ENCODE measurements at regions not wholly inside any gene's neighbourhood (a gene's known extent, or its start where the extent isn't known, plus 50 kb on each side); places are given as distances from the start of the nearest gene placed in this dataset.

GRCh38 chr2:177088529-177088928, 124.1 kb upstream of the HNRNPA3 start:
- no peak for DNase-seq

DNA sequence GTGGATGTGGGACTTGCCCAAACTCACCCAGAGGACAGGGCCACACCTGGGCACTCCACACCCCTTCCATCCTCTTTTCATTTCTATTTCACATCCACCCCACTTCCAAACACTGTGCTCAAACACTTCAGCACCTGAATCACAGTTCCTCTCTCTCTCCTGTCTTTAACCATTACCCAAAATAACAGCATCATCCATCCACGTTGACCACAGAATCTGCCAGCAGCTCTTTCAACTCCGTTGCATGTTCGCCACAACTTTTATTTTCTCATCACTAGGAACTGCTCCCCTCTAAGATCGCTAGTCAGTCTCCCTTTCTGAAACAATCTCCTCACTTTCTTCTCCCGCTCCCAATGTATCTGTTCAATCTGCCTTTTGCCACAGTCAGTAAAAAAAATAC, 121.6 kb upstream of the HNRNPA3 start:
- DNase-seq = no peak

GRCh38 chr2:177093371-177093770, 119.2 kb upstream of the HNRNPA3 start:
- DNase-seq = no peak

GRCh38 chr2:177098001-177098613, 114.5 kb upstream of the HNRNPA3 start:
- DNase-seq = no peak

DNA sequence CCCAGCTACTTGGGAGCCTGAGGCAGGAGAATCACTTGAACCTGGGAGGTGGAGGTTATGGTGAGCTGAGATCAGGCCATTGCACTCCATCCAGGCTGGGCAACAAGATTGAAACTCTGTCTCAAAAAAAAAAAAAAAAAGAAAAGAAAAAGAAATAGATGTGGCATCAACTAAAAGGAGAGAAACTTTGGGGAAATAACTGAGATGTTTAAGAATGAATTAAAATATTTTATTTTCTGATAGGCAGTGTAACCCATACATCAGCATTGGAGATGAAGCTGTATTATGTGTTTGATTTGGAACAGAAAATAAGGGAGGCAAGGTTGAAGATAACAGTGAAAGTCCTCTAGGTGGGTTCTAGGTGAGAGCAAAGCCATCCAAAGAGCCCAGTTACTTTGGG, 110.7 kb upstream of the HNRNPA3 start:
- no peak for DNase-seq

DNA sequence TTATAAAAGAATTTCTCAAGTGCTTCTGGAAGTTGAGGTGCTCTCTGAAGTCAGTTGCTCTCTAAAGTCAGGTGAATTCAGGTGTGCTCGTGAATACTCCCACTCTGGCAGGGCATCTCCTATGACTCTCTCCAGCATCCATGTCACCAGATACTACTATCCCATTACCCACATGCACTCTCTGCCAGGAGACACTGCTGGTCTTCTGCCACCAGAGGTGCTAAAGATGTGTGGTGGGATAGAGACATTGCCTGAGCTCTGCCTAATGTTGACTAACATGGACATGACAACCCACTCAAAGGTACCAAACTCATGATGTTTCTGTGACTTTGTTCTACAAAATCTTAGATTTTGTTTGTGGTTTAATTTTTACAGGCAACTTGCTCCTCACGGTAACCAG, 106.4 kb upstream of the HNRNPA3 start:
- DNase-seq = no peak

DNA sequence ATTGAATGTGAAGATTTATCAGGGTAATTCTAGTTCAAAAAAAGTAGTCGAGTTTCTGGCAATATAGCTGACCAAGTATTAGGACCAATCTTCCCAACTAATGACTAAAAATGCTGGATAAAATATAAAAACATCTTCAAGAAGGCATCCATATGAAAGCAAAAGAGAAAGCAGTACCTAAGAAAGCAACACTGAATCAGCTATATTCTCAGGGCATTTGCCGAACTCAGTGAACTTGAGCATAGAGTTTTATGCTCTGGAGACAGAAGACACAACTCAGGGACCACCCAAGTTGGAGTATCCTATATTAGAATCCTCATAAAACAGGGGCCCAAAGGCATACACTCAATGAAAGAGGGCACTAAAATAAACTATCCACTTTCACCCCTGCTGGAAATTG, 103.7 kb upstream of the HNRNPA3 start:
- no peak for DNase-seq

DNA sequence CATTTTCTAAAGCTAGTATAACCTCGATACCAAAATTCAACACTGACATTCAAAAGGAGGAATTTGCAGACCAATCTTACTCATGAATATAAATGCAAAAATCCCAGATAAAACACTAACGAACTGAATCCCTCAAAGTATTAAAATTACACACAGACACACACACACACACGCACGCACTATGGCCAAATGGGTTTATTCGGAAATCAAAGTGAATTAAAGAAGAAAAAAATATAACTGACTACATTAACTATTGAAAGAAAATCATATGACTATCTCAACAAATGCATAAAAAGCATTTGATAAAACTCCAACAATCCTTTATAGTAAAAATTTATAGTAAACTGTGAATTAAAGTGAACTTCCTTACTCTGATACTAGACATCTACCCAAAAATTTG, 97.9 kb upstream of the HNRNPA3 start:
- DNase-seq = no peak

- DNase-seq = no peak
Observed at GRCh38 chr2:177117755-177118154, 94.8 kb upstream of the HNRNPA3 start.

GRCh38 chr2:177118636-177119035, 94.0 kb upstream of the HNRNPA3 start:
- no peak for DNase-seq

DNA sequence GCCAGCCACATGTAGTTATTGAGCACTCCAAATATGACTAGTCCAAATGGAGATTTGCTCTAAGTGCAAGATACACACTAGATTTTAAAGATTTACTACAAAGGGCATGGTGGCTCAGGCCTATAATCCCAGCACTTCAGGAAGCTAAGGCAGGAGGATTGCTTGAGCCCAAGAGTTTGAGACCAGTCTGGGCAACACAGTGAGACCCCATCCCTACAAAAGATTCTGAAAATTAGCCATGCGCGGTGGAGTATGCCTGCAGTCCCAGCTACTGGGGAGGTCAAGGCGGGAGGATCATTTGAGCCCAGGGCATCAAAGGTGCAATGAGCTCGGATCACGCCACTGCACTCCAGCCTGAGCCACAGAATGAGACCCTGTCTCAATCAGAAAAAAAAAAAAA, 93.5 kb upstream of the HNRNPA3 start:
- no peak for DNase-seq

DNA sequence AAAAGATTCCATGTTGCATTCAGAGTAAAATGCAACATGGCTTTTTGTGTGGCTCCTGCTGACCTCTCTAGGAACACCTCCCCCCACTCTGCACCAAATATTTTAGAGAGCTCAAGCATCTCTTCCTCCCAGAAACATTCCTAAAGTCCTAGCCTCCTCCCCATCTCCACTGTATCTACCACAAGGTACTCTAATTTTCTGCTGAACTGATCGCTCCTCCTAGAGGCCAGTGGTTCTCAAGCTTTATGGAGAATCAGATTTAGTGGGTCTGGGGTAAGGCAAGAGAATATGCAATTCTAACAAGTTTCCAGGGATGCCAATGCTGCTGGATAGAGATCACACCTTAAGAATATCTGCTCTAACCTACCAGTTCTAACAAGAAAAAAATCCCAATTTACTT, 89.5 kb upstream of the HNRNPA3 start:
- DNase-seq = no peak

DNA sequence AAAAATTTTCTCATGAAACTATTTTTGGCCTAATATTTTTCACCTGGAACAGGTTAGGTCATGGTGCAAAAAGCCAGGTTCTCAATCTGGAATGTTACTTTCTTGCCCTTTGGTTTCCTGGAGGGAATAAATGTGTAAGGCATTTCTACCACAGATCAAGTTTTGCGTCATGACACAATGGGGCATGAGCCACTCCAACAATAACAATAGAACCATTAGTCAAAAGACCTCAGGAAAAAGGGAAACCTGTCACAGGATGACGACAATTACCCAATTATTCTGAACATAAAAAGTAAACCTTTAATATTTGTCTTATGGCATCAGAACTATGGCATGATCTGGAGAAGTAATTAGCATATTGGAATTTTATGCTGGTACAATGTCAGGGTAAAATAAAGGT, 88.2 kb upstream of the HNRNPA3 start:
- DNase-seq = no peak

GRCh38 chr2:177127821-177128220, 84.8 kb upstream of the HNRNPA3 start:
- no peak for DNase-seq

GRCh38 chr2:177129610-177130009, 83.0 kb upstream of the HNRNPA3 start:
- DNase-seq = no peak

GRCh38 chr2:177131858-177132257, 80.7 kb upstream of the HNRNPA3 start:
- no peak for DNase-seq

DNA sequence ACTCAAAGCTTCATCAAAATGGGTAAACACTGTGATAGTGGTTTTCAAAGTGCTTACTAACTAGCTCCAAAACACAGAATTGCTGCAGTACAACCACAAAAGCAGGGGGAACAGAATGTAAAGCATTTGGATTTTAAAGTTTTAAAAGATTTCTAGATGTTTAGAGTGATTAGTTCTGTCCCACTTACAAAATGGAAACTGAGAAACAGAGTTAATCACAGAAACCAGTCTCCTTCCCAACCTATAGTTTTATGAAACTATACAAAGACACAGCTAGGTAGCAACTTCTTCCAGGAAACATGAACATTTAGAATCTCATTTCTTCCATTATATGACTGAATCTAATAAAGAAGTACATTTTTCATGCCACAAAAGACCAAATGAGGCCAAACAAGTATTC, 73.8 kb upstream of the HNRNPA3 start:
- no peak for DNase-seq

GRCh38 chr2:177141866-177142265, 70.7 kb upstream of the HNRNPA3 start:
- DNase-seq = no peak

- no peak for DNase-seq
Observed at GRCh38 chr2:177143444-177143843, 69.2 kb upstream of the HNRNPA3 start.

DNA sequence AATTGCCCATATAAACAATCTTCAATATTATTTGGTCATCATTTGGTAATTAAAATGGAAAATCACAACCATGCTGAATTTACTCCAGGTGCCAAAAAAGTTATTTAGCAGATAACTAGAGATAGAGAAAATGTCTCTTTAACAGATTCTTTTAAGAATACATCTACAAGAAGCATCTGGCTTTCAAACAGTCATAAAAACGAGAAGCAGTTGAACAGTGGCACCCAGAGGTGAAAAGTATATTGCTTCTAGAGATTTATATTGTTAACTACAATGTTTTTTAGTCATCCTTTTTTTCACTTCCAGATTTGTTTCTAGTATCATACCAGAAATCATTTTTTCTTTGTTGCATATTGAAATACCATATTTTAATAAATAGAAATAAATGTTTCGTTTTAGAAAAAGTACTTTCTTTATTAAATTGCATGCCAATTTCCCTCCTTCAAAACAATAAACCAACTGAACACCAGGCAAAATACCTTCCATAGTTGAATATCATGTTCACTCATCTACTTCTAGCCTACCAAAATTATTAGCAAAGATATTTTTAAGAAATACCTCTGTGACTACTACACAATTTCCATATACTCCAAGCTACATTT, 65.4 kb upstream of the HNRNPA3 start:
- DNase-seq = peak; percentile 36 to 44

DNA sequence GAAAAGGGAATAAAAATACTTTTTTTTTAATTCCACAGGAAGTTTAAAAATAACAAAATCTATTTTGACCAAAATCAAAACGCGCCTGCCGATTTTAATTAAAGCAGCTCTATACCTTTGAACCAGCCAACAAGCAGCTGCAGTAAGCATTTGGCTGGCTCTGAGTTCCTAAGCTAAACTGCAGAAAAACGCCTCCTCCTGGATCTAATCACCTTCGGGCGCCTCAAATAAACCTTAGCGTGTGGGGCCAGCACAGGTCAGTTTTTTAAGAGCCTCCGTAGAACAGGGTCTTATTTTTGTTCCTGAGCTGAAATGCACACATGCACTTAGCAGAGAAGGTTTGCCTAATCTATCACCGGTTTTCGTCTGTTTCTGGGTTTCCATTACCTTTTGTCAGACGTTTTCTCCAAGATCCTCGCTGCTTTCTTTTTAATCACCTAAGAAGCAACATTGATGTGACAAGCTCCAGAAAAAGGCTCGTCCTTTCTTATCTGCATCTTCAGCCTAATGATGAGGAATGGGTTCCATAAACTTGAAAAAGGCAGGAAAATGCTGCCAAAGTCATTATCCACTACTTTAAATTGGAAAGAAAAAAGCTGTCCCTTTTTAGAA, 64.7 kb upstream of the HNRNPA3 start:
- DNase-seq = no peak

DNA sequence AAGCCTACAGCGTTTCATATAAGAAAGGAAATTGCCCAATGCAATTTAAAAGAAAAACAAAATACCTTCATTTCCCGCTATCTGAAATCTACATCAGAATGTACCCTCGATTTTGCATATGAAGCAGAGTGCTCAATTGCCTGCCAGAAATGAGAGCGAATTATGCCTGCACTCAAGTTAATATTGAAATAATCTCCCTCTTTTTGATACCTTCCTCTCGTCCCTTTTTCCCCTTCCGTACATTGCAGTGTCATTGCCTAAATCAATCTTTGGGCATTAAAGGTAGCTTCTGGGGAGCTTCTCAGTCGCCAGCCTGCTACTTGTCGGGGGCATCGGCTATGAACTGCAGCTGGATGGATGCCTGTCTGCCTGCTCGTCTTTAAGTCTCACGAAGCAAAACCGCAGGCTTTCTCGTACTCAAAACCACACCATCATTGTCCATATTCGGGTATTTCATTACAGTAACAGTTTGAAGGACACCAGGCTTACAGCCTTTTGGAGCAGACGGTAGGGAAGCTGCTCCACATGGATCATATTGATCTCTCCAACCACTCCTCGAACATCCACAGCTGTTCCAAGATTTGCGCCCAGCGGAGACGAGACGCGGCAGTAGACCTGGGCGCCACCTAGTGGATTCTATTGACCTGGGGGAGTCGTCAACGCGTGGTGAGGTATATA, 64.0 kb upstream of the HNRNPA3 start:
- no peak for DNase-seq

DNA sequence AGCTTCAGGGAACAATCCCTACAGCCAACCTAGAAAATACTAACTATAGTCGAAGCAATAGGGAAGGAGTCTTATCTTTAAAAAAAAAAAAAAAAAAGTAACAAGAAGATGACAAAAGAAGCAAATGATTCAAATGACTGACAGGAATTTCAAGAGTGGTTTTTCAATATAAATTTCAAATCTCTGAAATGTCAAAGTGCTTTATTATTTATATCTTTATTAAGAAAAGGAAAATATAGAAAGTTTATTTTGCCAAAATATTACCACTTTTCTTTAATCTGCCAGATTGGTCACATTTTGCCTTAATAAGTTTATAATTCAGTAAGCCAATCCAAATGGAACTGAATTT, 63.5 kb upstream of the HNRNPA3 start:
- DNase-seq = no peak

- DNase-seq = no peak
Observed at GRCh38 chr2:177153805-177154204, 58.8 kb upstream of the HNRNPA3 start.

Measured in NCI-H1930 (cell line).